Natural killer cell (primary cell): ENCODE measurements at regions not wholly inside any gene's neighbourhood (a gene's known extent, or its start where the extent isn't known, plus 50 kb on each side); places are given as distances from the start of the nearest gene placed in this dataset.

Experiments
- ATAC-seq, 3 donors: fragments of 150-1000 bp in 2 of 3; fragments of 200-7000 bp in 1 of 3; cut with Tn5 transposase; 1 replicate in 1 of 3; 2 replicates in 2 of 3; pipeline ENCODE4 v1.10.0; 2021; ENCODE audit warnings: mild to moderate bottlenecking in 2 of 3, moderate library complexity in 2 of 3
- DNase-seq, 2 donors: peaks; one replicate each; pipeline versions ENCODE4 v3.0.0 to v3.0.0-alpha.2; 2013 to 2021; ENCODE audit warnings: mixed read lengths in 1 of 2
- H3K27ac ChIP-seq: one replicate; pipeline ENCODE4 v1.5.1; 2013; ENCODE audit warnings: mild to moderate bottlenecking, low read length
- H3K27me3 ChIP-seq: one replicate; pipeline ENCODE4 v1.6.1; 2013; ENCODE audit warnings: low read length; ENCODE audit not compliant: control insufficient read depth, insufficient read depth
- H3K36me3 ChIP-seq: one replicate; pipeline ENCODE4 v1.6.1; 2013; ENCODE audit warnings: low read length; ENCODE audit not compliant: control insufficient read depth, insufficient read depth
- H3K4me1 ChIP-seq: one replicate; pipeline ENCODE4 v1.6.1; 2013; ENCODE audit warnings: low read length; ENCODE audit not compliant: control insufficient read depth, insufficient read depth
- H3K4me3 ChIP-seq: one replicate; pipeline ENCODE4 v1.5.1; 2013; ENCODE audit warnings: low read length
- H3K9me3 ChIP-seq: one replicate; pipeline ENCODE4 v1.6.1; 2013; ENCODE audit warnings: low read length; ENCODE audit not compliant: control insufficient read depth, insufficient read depth
- H3K27ac Mint-ChIP-seq, 2 donors: one replicate each; pipeline ENCODE4 v1.8.0; 2022; ENCODE audit warnings: mild to moderate bottlenecking in 2 of 2, mixed read lengths in 2 of 2, moderate library complexity in 1 of 2
- H3K27me3 Mint-ChIP-seq, 2 donors: one replicate each; pipeline ENCODE4 v1.8.0; 2022; ENCODE audit warnings: low read depth in 2 of 2, mixed read lengths in 2 of 2
- H3K36me3 Mint-ChIP-seq: one replicate; pipeline ENCODE4 v1.8.0; 2022; ENCODE audit warnings: mixed read lengths
- H3K4me1 Mint-ChIP-seq, 2 donors: one replicate each; pipeline ENCODE4 v1.8.0; 2022; ENCODE audit warnings: mixed read lengths in 2 of 2
- H3K4me3 Mint-ChIP-seq: one replicate; pipeline ENCODE4 v1.8.0; 2022; ENCODE audit warnings: mild to moderate bottlenecking, moderate library complexity, mixed read lengths
- H3K9me3 Mint-ChIP-seq, 2 donors: one replicate each; pipeline ENCODE4 v1.8.0; 2022; ENCODE audit warnings: mixed read lengths in 2 of 2
- CTCF ChIP-seq: fragments of 200-600 bp; IDR thresholded peaks from one replicate; pipeline ENCODE4 v1.8.0; 2022; ENCODE audit warnings: antibody characterized with exemption
- WGBS: methylation state at CpG from one replicate; pipeline ENCODE4 v1.1.7; 2013; ENCODE audit warnings: missing lambda C conversion rate; ENCODE audit not compliant: insufficient coverage; 5-methylcytosine and 5-hydroxymethylcytosine counted together
- intact Hi-C: fragments of 100-400 bp; cut with micrococcal nuclease; formaldehyde crosslinking; loops from one replicate; pipeline ENCODE4 v1.14.2; 2022

GRCh38 chr12:115611477-115611876 is 666.0 kb downstream of the MED13L start:
- intact Hi-C loops: no loop called here
- DNase-seq: no peak
- no peak overlapping the region for H3K27ac Mint-ChIP-seq
- Histone ChIP-seq H3K27me3 (no peaks in the 10 kb centered on the region), H3K27ac (no peak overlapping the region), H3K4me1 (no peaks in the 10 kb centered on the region), H3K36me3 (no peaks in the 10 kb centered on the region), H3K9me3 (no peaks in the 10 kb centered on the region), H3K4me3 (no peak overlapping the region)
- H3K27me3 Mint-ChIP-seq: peaks cover 0 to 6% of the 10 kb centered on the region in 2 donors
- no peaks in the 10 kb centered on the region for H3K4me1 Mint-ChIP-seq
- WGBS: 86% methylated on average over 5 of the region's 5 CpGs
- TF ChIP-seq CTCF: no peak
- H3K36me3 Mint-ChIP-seq: no peaks in the 10 kb centered on the region
- ATAC-seq: no peak
- H3K9me3 Mint-ChIP-seq: peaks cover 0 to 2% of the 10 kb centered on the region in 2 donors
- no peak overlapping the region for H3K4me3 Mint-ChIP-seq

DNA sequence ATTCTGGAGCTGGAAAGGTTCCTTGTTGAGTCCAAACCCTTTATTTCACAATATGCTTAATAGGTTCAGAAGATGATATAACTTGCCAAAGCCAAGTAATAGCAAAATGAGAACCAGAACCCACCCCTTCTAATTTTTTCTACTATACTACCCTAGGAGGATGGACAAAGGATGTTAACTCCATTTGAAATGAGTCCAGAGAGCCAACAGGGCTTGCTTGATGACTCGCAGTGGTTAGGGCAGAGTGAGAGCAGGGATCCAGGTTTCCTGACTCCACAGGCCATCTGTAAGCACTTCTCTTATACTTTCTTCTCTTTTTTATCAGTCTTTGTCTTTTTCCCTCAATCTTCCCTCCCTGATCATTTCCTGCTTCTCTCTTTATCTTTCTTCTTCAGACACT is 668.1 kb downstream of the MED13L start:
- no peak overlapping the region for H3K4me3 Mint-ChIP-seq

GRCh38 chr12:115606040-115606439 is 671.5 kb downstream of the MED13L start:
- DNase-seq (no peak), ATAC-seq (no peak)
- Mint-ChIP-seq H3K27me3 (peaks cover 8 to 14% of the 10 kb centered on the region in 2 donors), H3K27ac (no peak overlapping the region), H3K4me1 (no peaks in the 10 kb centered on the region), H3K9me3 (peaks cover 4 to 5% of the 10 kb centered on the region in 2 donors), H3K4me3 (no peak overlapping the region), H3K36me3 (no peaks in the 10 kb centered on the region)
- Histone ChIP-seq H3K9me3 (no peaks in the 10 kb centered on the region), H3K27ac (no peak overlapping the region), H3K36me3 (no peaks in the 10 kb centered on the region), H3K4me3 (no peak overlapping the region), H3K4me1 (no peaks in the 10 kb centered on the region), H3K27me3 (no peaks in the 10 kb centered on the region)
- intact Hi-C loops: no loop called here
- WGBS: 32% methylated on average over 15 of the region's 17 CpGs
- TF ChIP-seq CTCF: no peak

More for the DNA sequence above, 668.1 kb downstream of the MED13L start:
- no peaks in the 10 kb centered on the region for H3K4me1 ChIP-seq
- no peak overlapping the region for H3K4me3 ChIP-seq
- peaks cover 4 to 5% of the 10 kb centered on the region in 2 donors for H3K9me3 Mint-ChIP-seq
- ATAC-seq (no peak), DNase-seq (no peak)
- peaks cover 8 to 14% of the 10 kb centered on the region in 2 donors for H3K27me3 Mint-ChIP-seq
- no peaks in the 10 kb centered on the region for H3K36me3 Mint-ChIP-seq
- H3K4me1 Mint-ChIP-seq: no peaks in the 10 kb centered on the region
- no peak for TF ChIP-seq CTCF
- 88% methylated on average over 1 of the region's 1 CpG for WGBS
- H3K27ac Mint-ChIP-seq: no peak overlapping the region
- H3K27ac ChIP-seq: no peak overlapping the region
- intact Hi-C loops: no loop called here
- H3K27me3 ChIP-seq: no peaks in the 10 kb centered on the region
- H3K9me3 ChIP-seq: no peaks in the 10 kb centered on the region
- H3K36me3 ChIP-seq: no peaks in the 10 kb centered on the region
